ENCODE measurements at regions not wholly inside any gene's neighbourhood (a gene's known extent, or its start where the extent isn't known, plus 50 kb on each side); places are given as distances from the start of the nearest gene placed in this dataset.

DNA sequence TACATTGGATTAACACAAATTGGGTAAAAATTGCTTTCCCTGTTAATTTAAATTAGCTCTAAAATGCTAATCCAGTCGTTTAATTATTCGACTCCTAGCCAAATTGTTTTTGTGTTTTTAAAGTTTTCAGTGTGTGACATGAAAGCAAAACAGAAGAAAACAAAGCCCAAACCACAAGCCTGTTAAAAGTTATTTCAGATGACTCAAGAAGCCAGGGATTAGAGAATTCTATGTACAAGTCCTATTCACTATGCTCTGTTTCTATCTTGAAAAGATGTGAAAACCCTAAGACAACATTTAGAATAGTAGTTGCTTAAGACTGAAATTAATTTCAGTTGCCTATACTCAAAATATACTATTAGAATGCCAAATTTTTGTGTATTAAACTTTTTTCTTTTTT lies 294.8 kb upstream of the ADAMTS5 start:
- Histone ChIP-seq H3K4me3 (no peak overlapping the region), H3K4me1 (no peaks in the 10 kb centered on the region), H3K36me3 (no peaks in the 10 kb centered on the region), H3K9me3 (no peaks in the 10 kb centered on the region), H3K27me3 (no peaks in the 10 kb centered on the region), H3K27ac (no peak overlapping the region)
- no peak for TF ChIP-seq POLR2AphosphoS5 (IDR thresholded peaks at IDR 0.05)
- no peak for TF ChIP-seq EP300 (IDR thresholded peaks at IDR 0.05)
- no peak for TF ChIP-seq POLR2A (IDR thresholded peaks at IDR 0.05)
- TF ChIP-seq, protein P1, sequence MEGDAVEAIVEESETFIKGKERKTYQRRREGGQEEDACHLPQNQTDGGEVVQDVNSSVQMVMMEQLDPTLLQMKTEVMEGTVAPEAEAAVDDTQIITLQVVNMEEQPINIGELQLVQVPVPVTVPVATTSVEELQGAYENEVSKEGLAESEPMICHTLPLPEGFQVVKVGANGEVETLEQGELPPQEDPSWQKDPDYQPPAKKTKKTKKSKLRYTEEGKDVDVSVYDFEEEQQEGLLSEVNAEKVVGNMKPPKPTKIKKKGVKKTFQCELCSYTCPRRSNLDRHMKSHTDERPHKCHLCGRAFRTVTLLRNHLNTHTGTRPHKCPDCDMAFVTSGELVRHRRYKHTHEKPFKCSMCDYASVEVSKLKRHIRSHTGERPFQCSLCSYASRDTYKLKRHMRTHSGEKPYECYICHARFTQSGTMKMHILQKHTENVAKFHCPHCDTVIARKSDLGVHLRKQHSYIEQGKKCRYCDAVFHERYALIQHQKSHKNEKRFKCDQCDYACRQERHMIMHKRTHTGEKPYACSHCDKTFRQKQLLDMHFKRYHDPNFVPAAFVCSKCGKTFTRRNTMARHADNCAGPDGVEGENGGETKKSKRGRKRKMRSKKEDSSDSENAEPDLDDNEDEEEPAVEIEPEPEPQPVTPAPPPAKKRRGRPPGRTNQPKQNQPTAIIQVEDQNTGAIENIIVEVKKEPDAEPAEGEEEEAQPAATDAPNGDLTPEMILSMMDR (IDR thresholded peaks at IDR 0.05), result no peak
- 93 to 100% methylated on average over 2 of the region's 2 CpGs for whole genome bisulfite sequencing, 2 donors (ENCODE audit: low coverage in 1 of 2)
- no peak for ATAC-seq

DNA sequence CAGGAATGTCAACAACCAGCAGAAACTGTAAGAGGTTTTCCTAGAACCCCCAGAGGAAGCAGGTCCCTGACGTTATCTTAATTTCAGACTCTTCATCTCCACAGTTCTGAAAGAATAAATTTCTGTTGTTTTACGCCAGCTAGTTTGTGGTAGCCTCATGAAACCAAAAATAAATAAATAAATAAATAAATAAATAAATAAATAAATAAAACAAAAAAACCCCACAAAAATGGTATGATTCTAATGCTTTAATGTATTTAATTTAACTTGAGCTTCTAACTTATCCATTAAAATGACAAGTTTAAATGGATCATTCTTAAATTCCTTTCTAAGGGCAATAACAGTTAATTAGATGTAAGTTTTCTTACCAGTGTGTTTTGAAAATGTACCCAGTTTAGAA lies 293.8 kb upstream of the ADAMTS5 start:
- Histone ChIP-seq H3K27ac (no peak overlapping the region), H3K4me3 (no peak overlapping the region), H3K9me3 (no peaks in the 10 kb centered on the region), H3K36me3 (no peaks in the 10 kb centered on the region), H3K4me1 (no peaks in the 10 kb centered on the region), H3K27me3 (no peaks in the 10 kb centered on the region)
- TF ChIP-seq EP300 (IDR thresholded peaks at IDR 0.05), result no peak
- TF ChIP-seq, protein P1 (IDR thresholded peaks at IDR 0.05), result no peak
- no peak for TF ChIP-seq POLR2AphosphoS5 (IDR thresholded peaks at IDR 0.05)
- no peak for ATAC-seq
- 86 to 95% methylated on average over 2 of the region's 2 CpGs for WGBS, 2 donors (ENCODE audit: low coverage in 1 of 2)

DNA sequence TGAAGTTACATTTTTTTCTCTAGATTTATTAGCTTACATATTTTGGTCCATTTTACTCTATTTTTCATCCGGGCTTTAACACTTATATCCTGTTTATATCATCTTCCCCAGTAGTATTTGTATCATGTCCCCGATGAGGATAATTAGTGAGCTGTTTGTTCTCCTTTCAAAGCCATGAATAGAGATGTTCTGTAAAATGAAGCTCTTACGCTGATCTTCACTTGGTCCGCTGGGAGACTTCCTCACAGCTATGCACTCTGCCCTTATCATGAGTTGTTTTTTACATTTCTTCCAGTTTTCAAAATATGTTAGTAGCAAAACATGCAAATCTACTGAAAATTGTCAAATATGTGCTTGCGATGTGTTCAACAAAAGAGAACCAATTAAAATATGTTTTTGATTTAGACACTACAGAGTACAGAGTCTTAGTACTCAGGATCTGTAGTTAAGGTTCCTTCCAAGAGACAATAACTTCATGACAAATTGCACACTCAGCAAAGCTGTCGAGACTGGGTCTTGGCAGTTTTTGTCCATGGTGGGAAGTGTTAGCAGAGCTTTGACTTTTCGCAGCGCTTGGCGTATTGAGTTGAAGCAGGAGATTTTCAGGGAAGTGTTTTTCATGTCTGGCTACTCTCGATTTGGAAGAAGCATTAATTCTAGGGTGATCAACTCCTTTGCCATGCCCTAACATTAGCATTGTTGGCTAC lies 292.0 kb upstream of the ADAMTS5 start:
- H3K4me3 ChIP-seq, result no peak overlapping the region
- no peaks in the 10 kb centered on the region for H3K4me1 ChIP-seq
- no peaks in the 10 kb centered on the region for H3K9me3 ChIP-seq
- TF ChIP-seq EP300 (IDR thresholded peaks at IDR 0.05) (no peak), POLR2AphosphoS5 (IDR thresholded peaks at IDR 0.05) (no peak), POLR2A (IDR thresholded peaks at IDR 0.05) (no peak)
- TF ChIP-seq, protein P1 (IDR thresholded peaks at IDR 0.05), result no peak
- H3K36me3 ChIP-seq, result no peaks in the 10 kb centered on the region
- no peaks in the 10 kb centered on the region for H3K27me3 ChIP-seq
- 81 to 89% methylated on average over 7 to 9 of the region's 10 CpGs for WGBS, 2 donors (ENCODE audit: low coverage in 1 of 2)
- no peak overlapping the region for H3K27ac ChIP-seq
- ATAC-seq, result no peak

DNA sequence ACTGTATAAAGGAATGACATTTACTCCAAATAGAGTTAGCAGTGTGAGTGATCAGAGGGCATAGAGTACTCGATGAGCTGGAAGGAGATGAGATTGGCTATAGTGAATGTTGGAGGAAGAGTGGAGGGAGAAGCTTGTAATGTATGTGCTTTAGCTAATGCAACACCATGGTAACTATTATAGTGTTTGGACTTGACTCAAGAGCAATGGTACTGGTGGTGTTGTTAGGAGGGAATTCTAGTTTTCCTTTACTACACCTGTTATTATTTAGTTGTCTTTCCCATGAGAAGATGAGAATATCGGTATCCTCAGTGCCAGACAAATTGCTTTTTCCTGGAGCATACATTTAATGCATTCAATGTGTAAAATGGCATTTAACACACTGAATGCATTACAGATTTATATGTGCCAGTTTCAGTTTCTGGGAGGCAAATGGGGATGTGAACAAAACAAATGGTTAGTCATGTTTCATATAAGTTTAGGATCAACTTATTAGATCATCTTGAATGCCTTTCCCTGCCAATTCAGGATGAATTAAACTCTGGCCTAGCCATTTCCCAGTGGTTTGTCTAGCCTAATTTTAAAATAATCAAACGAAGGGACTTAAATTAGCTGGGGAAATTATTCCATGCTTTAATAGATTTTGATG lies 291.1 kb upstream of the ADAMTS5 start:
- ATAC-seq, result no peak
- H3K4me3 ChIP-seq, result no peak overlapping the region
- H3K27me3 ChIP-seq, result no peaks in the 10 kb centered on the region
- no peaks in the 10 kb centered on the region for H3K36me3 ChIP-seq
- no peak overlapping the region for H3K27ac ChIP-seq
- H3K9me3 ChIP-seq, result no peaks in the 10 kb centered on the region
- TF ChIP-seq, protein P1 (IDR thresholded peaks at IDR 0.05), result no peak
- TF ChIP-seq POLR2AphosphoS5 (IDR thresholded peaks at IDR 0.05) (no peak), EP300 (IDR thresholded peaks at IDR 0.05) (no peak), POLR2A (IDR thresholded peaks at IDR 0.05) (no peak)
- WGBS, 2 donors (ENCODE audit: low coverage in 1 of 2), result 61 to 86% methylated on average over 3 of the region's 3 CpGs
- no peaks in the 10 kb centered on the region for H3K4me1 ChIP-seq

DNA sequence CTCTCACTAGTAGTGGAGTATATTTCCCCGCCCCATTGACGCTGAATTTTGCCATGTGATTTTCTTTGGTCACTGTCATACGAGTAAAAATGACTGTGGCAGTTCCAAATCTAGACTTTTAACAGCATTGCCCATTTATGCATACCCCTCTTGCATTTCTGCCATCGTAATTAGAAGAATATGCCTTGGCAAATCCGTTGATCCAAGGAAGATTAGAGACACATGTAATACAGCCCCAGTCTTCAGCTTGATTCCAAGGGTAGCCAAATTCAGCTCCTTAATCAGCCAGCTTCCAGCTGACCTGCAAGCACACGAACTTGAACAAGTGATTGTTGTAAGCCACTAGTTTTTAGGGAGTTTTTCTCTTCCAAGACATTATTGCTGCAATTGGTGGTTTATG lies 290.3 kb upstream of the ADAMTS5 start:
- TF ChIP-seq, protein P1 (IDR thresholded peaks at IDR 0.05), result no peak
- TF ChIP-seq POLR2A (IDR thresholded peaks at IDR 0.05), result no peak
- no peak for TF ChIP-seq POLR2AphosphoS5 (IDR thresholded peaks at IDR 0.05)
- no peak for TF ChIP-seq EP300 (IDR thresholded peaks at IDR 0.05)
- no peak for ATAC-seq
- Histone ChIP-seq H3K9me3 (no peaks in the 10 kb centered on the region), H3K27me3 (no peaks in the 10 kb centered on the region), H3K27ac (no peak overlapping the region), H3K4me1 (no peaks in the 10 kb centered on the region), H3K4me3 (no peak overlapping the region), H3K36me3 (no peaks in the 10 kb centered on the region)
- WGBS, 2 donors (ENCODE audit: low coverage in 1 of 2), result 77 to 79% methylated on average over 5 to 6 of the region's 6 CpGs
